GM23248 (cell line): ENCODE measurements at regions not wholly inside any gene's neighbourhood (a gene's known extent, or its start where the extent isn't known, plus 50 kb on each side); places are given as distances from the start of the nearest gene placed in this dataset.

Experiments used
- EZH2 ChIP-seq: fragments of 200-600 bp; sonication (generic); IDR thresholded peaks from 2 replicates; pipeline ENCODE4 v1.6.1; 2018; ENCODE audit warnings: antibody characterized with exemption, mild to moderate bottlenecking; ENCODE audit not compliant: insufficient read depth, poor library complexity, severe bottlenecking
- EZH2phosphoT487 ChIP-seq: fragments of 200-600 bp; sonication (generic); IDR thresholded peaks from 2 replicates; pipeline ENCODE4 v1.6.1; 2018; ENCODE audit warnings: antibody characterized with exemption, moderate library complexity, mild to moderate bottlenecking, low read depth; ENCODE audit not compliant: insufficient read depth

GRCh38 chr10:52954407-52954806 is 181.8 kb upstream of the MBL2 start:
- TF ChIP-seq EZH2 (no peak), EZH2phosphoT487 (no peak)
